SK-N-SH treated with all-trans-retinoic acid at 6 μM for 48 hours (cell line): ENCODE measurements at regions not wholly inside any gene's neighbourhood (a gene's known extent, or its start where the extent isn't known, plus 50 kb on each side); places are given as distances from the start of the nearest gene placed in this dataset.

Experiments
- ARNTL ChIP-seq: fragments of 450-650 bp; formaldehyde crosslinking; IDR thresholded peaks from 2 replicates; pipeline ENCODE4 v1.5.0; 2020; ENCODE audit warnings: low read depth, mild to moderate bottlenecking, moderate library complexity, borderline replicate concordance
- CSDC2 ChIP-seq: fragments of 250-450 bp; sonication (Bioruptor Pico); IDR thresholded peaks from 2 replicates; pipeline ENCODE4 v1.5.0; 2020; ENCODE audit warnings: mild to moderate bottlenecking, moderate library complexity
- ISL1 ChIP-seq: fragments of 250-450 bp; sonication (Bioruptor Pico); IDR thresholded peaks from 2 replicates; pipeline ENCODE4 v2.1.2; 2022; ENCODE audit warnings: mild to moderate bottlenecking, moderate library complexity
- PPARA ChIP-seq: fragments of 250-450 bp; sonication (Bioruptor Pico); IDR thresholded peaks from 2 replicates; pipeline ENCODE4 v1.5.0; 2020; ENCODE audit warnings: mild to moderate bottlenecking, borderline replicate concordance
- RARB ChIP-seq: fragments of 250-450 bp; sonication (Bioruptor Pico); IDR thresholded peaks from 2 replicates; pipeline ENCODE4 v1.8.0; 2021; ENCODE audit warnings: mild to moderate bottlenecking, moderate library complexity
- ZFP30 ChIP-seq: fragments of 450-650 bp; formaldehyde crosslinking; IDR thresholded peaks from 2 replicates; pipeline ENCODE4 v1.5.0; 2022; ENCODE audit warnings: mild to moderate bottlenecking, moderate library complexity
- ZNF70 ChIP-seq: fragments of 450-650 bp; formaldehyde crosslinking; IDR thresholded peaks from 2 replicates; pipeline ENCODE4 v1.5.0; 2020; ENCODE audit warnings: mild to moderate bottlenecking, moderate library complexity
- ZNF8 ChIP-seq: fragments of 450-650 bp; formaldehyde crosslinking; IDR thresholded peaks from 2 replicates; pipeline ENCODE4 v1.5.0; 2020; ENCODE audit warnings: mild to moderate bottlenecking, moderate library complexity
- TF ChIP-seq, protein P1 (sequence below): fragments of 250-450 bp; sonication (Bioruptor Pico); IDR thresholded peaks from 2 replicates; pipeline ENCODE4 v1.8.0; 2020; ENCODE audit warnings: mild to moderate bottlenecking, moderate library complexity, borderline replicate concordance
- TF ChIP-seq, protein P2 (sequence below): fragments of 250-450 bp; sonication (Bioruptor Pico); IDR thresholded peaks from 2 replicates; pipeline ENCODE4 v1.8.0; 2021; ENCODE audit warnings: low read depth, mild to moderate bottlenecking, moderate library complexity, borderline replicate concordance
- TF ChIP-seq, protein P3 (sequence below): fragments of 250-450 bp; sonication (Bioruptor Pico); IDR thresholded peaks from 2 replicates; pipeline ENCODE4 v1.5.1; 2021; ENCODE audit warnings: mild to moderate bottlenecking, moderate library complexity

DNA sequence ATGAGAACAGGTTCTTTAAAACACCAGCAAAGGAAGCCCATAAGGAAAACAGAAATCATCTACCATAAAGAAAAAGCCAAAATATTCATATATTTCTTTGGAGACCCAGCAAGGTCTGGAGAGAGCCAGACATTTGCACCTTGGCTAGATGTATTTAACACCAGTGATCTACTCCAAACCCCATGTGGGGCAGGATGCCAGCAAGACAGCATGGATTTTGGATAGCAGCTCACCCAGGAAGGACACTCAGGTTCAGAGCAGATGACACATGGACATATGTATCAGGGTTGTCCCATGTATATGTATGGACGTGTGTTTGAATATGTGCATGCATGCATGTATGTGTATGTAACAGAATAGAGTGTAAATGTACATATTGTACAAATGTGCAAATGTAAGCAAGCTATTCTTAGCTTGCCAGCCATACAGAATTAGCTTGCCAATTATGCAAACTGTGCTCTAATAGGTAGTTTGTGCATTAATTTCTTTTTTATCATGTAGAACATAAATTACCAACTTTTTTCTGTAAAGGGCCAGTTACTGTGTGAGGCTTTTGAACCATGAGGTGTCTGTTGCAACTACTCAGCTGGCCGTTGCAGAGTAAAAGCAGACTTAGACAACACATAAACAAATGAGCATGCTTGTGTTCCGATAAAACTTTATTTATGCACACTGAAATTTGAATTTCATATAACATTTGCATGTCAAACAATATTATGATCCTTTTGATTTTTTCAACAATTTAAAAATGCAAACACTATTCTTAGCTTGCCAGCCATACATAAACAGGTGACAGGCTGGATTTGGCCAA is 73.5 kb upstream of the KAZN start:
- TF ChIP-seq RARB (CRISPR knock-in tag) (no peak), ISL1 (no peak), ZFP30 (CRISPR knock-in tag) (no peak), ZNF70 (no peak), CSDC2 (no peak), ARNTL (CRISPR knock-in tag) (no peak), ZNF8 (CRISPR knock-in tag) (no peak), PPARA (no peak)
- TF ChIP-seq, protein P1, sequence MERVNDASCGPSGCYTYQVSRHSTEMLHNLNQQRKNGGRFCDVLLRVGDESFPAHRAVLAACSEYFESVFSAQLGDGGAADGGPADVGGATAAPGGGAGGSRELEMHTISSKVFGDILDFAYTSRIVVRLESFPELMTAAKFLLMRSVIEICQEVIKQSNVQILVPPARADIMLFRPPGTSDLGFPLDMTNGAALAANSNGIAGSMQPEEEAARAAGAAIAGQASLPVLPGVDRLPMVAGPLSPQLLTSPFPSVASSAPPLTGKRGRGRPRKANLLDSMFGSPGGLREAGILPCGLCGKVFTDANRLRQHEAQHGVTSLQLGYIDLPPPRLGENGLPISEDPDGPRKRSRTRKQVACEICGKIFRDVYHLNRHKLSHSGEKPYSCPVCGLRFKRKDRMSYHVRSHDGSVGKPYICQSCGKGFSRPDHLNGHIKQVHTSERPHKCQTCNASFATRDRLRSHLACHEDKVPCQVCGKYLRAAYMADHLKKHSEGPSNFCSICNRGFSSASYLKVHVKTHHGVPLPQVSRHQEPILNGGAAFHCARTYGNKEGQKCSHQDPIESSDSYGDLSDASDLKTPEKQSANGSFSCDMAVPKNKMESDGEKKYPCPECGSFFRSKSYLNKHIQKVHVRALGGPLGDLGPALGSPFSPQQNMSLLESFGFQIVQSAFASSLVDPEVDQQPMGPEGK (CRISPR knock-in tag), result no peak
- TF ChIP-seq, protein P2, sequence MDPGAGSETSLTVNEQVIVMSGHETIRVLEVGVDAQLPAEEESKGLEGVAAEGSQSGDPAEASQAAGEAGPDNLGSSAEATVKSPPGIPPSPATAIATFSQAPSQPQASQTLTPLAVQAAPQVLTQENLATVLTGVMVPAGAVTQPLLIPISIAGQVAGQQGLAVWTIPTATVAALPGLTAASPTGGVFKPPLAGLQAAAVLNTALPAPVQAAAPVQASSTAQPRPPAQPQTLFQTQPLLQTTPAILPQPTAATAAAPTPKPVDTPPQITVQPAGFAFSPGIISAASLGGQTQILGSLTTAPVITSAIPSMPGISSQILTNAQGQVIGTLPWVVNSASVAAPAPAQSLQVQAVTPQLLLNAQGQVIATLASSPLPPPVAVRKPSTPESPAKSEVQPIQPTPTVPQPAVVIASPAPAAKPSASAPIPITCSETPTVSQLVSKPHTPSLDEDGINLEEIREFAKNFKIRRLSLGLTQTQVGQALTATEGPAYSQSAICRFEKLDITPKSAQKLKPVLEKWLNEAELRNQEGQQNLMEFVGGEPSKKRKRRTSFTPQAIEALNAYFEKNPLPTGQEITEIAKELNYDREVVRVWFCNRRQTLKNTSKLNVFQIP (CRISPR knock-in tag), result no peak
- TF ChIP-seq, protein P3, sequence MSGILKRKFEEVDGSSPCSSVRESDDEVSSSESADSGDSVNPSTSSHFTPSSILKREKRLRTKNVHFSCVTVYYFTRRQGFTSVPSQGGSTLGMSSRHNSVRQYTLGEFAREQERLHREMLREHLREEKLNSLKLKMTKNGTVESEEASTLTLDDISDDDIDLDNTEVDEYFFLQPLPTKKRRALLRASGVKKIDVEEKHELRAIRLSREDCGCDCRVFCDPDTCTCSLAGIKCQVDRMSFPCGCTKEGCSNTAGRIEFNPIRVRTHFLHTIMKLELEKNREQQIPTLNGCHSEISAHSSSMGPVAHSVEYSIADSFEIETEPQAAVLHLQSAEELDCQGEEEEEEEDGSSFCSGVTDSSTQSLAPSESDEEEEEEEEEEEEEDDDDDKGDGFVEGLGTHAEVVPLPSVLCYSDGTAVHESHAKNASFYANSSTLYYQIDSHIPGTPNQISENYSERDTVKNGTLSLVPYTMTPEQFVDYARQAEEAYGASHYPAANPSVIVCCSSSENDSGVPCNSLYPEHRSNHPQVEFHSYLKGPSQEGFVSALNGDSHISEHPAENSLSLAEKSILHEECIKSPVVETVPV, result no peak
